ENCODE measurements at regions not wholly inside any gene's neighbourhood (a gene's known extent, or its start where the extent isn't known, plus 50 kb on each side); places are given as distances from the start of the nearest gene placed in this dataset.

- TF ChIP-seq TARDBP (CRISPR knock-in tag; IDR thresholded peaks at IDR 0.05) (no peak), ZNF407 (CRISPR knock-in tag; IDR thresholded peaks at IDR 0.05; ENCODE audit: not compliant biosample characterization) (no peak), SP2 (CRISPR knock-in tag; IDR thresholded peaks at IDR 0.05) (no peak)
- TF ChIP-seq, protein P1, sequence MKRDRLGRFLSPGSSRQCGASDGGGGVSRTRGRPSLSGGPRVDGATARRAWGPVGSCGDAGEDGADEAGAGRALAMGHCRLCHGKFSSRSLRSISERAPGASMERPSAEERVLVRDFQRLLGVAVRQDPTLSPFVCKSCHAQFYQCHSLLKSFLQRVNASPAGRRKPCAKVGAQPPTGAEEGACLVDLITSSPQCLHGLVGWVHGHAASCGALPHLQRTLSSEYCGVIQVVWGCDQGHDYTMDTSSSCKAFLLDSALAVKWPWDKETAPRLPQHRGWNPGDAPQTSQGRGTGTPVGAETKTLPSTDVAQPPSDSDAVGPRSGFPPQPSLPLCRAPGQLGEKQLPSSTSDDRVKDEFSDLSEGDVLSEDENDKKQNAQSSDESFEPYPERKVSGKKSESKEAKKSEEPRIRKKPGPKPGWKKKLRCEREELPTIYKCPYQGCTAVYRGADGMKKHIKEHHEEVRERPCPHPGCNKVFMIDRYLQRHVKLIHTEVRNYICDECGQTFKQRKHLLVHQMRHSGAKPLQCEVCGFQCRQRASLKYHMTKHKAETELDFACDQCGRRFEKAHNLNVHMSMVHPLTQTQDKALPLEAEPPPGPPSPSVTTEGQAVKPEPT (CRISPR knock-in tag; IDR thresholded peaks at IDR 0.05; ENCODE audit: low read depth) = no peak
Observed at GRCh38 chr1:218735436-218736032, 390.4 kb downstream of the TGFB2 start.

Data from HepG2 (cell line).